K562 (cell line): ENCODE measurements at regions not wholly inside any gene's neighbourhood (a gene's known extent, or its start where the extent isn't known, plus 50 kb on each side); places are given as distances from the start of the nearest gene placed in this dataset.

ENCODE experiments used
- HLTF ChIP-seq: fragments of 450-650 bp; IDR thresholded peaks from 2 replicates; pipeline ENCODE4 v1.6.1; 2016
- SAP30 ChIP-seq: fragments of 200-600 bp; sonication (generic); IDR thresholded peaks from 2 replicates; pipeline ENCODE4 v1.6.1; 2012; ENCODE audit warnings: borderline replicate concordance, low read depth, mild to moderate bottlenecking, moderate library complexity, low read length, control low read depth, inconsistent platforms; ENCODE audit not compliant: insufficient read depth, poor library complexity, severe bottlenecking
- UBTF ChIP-seq, 2 experiments: IDR thresholded peaks; 2 replicates each; pipeline ENCODE4 v1.6.1; 2012; ENCODE audit warnings: improper control_type of control experiment in 2 of 2, low read depth in 2 of 2, low read length in 2 of 2, borderline replicate concordance in 1 of 2
- ZNF76 ChIP-seq: fragments of 250-450 bp; sonication (Bioruptor Pico); IDR thresholded peaks from 2 replicates; pipeline ENCODE4 v1.4.0; 2020; ENCODE audit warnings: mild to moderate bottlenecking, moderate library complexity, borderline replicate concordance

- TF ChIP-seq HLTF (no peak), SAP30 (no peak), UBTF (IDR thresholded peaks at IDR 0.05; ENCODE audit: borderline replicate concordance in 1 of 2, low read depth in 2 of 2, low read length in 2 of 2) (no peak), ZNF76 (CRISPR knock-in tag) (no peak)
Measured at GRCh38 chr2:12642332-12642731, 74.4 kb upstream of the TRIB2 start.
